Endothelial cell of umbilical vein (primary cell): ENCODE measurements at regions not wholly inside any gene's neighbourhood (a gene's known extent, or its start where the extent isn't known, plus 50 kb on each side); places are given as distances from the start of the nearest gene placed in this dataset.

Source experiments
- BruUV-seq: library from RNA; stranded (reverse); fragments of 400-500 nt; replicated peaks from 2 replicates; lab custom pipeline; 2021; lab: Mats Ljungman, UMichigan
- CTCF ChIA-PET: fragments of 300-600, 350-600 bp; sonication (Branson Sonifier 250); formaldehyde crosslinking; loops from one replicate; lab custom pipeline; 2021; ENCODE audit warnings: antibody characterized with exemption, inconsistent platforms; lab: Charles Lee
- POLR2A ChIA-PET: fragments of 300-600, 350-600 bp; sonication (Branson Sonifier 250); formaldehyde crosslinking; loops from one replicate; lab custom pipeline; 2021; ENCODE audit warnings: antibody characterized with exemption, inconsistent platforms; lab: Charles Lee
- DNase-seq: peaks from one replicate; pipeline ENCODE4 v3.0.0-alpha.2; 2011; ENCODE audit warnings: low read depth, low spot score
- FAIRE-seq: peaks from 2 replicates; lab custom pipeline; 2011; peaks lifted over from hg19 to GRCh38; lab: Jason Lieb, UNC
- H2AFZ ChIP-seq: 2 replicates; pipeline ENCODE4 v1.6.0; 2012; ENCODE audit warnings: low read depth, low read length, control low read depth, inconsistent platforms
- H3K27ac ChIP-seq: 2 replicates; pipeline ENCODE4 v1.5.1; 2011; ENCODE audit warnings: low read depth, mild to moderate bottlenecking, control low read depth, low read length, moderate library complexity; ENCODE audit not compliant: insufficient read depth
- H3K27me3 ChIP-seq, 2 experiments: 2 replicates each; pipeline versions ENCODE4 v1.6.0 to v1.6.1; 2011; ENCODE audit warnings: low read length in 2 of 2, mixed read lengths in 1 of 2; ENCODE audit not compliant: control insufficient read depth in 2 of 2, insufficient read depth in 2 of 2
- H3K36me3 ChIP-seq, 2 experiments: 2 replicates in 1 of 2; 3 replicates in 1 of 2; pipeline ENCODE4 v1.5.1; 2011; ENCODE audit warnings: low read length in 2 of 2, mild to moderate bottlenecking in 1 of 2, moderate library complexity in 1 of 2; ENCODE audit not compliant: control insufficient read depth in 2 of 2, insufficient read depth in 2 of 2; ENCODE audit errors: extremely low read depth in 1 of 2
- H3K4me1 ChIP-seq: 3 replicates; pipeline ENCODE4 v1.5.1; 2011; ENCODE audit warnings: mild to moderate bottlenecking, low read length; ENCODE audit not compliant: control insufficient read depth, insufficient read depth; ENCODE audit errors: extremely low read depth
- H3K4me2 ChIP-seq: 2 replicates; pipeline ENCODE4 v1.6.1; 2011; ENCODE audit warnings: low read length, control low read depth, mixed read lengths; ENCODE audit not compliant: insufficient read depth
- H3K4me3 ChIP-seq, 3 experiments: fragments of 200-600 bp in 1 of 3; sonication (generic), shearing (Covaris generic) in 1 of 3; replicated peaks in 1 of 3; 2 replicates each; pipeline ENCODE4 v1.5.1; 2011 to 2016; ENCODE audit warnings: control low read depth in 3 of 3, low read length in 3 of 3, mild to moderate bottlenecking in 2 of 3, inconsistent platforms in 1 of 3, low read depth in 1 of 3, moderate library complexity in 1 of 3; ENCODE audit not compliant: insufficient read depth in 1 of 3
- H3K79me2 ChIP-seq: 2 replicates; pipeline ENCODE4 v1.6.0; 2012; ENCODE audit warnings: low read length, inconsistent platforms; ENCODE audit not compliant: control insufficient read depth, insufficient read depth
- H3K9ac ChIP-seq: replicated peaks from 2 replicates; pipeline ENCODE3; 2011; ENCODE audit warnings: low read length, control low read depth; ENCODE audit not compliant: insufficient read depth; ENCODE audit errors: extremely low read depth
- H3K9me1 ChIP-seq: replicated peaks from 3 replicates; pipeline ENCODE4 v1.6.0; 2011; ENCODE audit warnings: mild to moderate bottlenecking, low read length; ENCODE audit not compliant: control insufficient read depth, insufficient read depth; ENCODE audit errors: extremely low read depth
- H3K9me3 ChIP-seq: replicated peaks from 2 replicates; pipeline ENCODE4 v1.5.1; 2012; ENCODE audit warnings: low read length, inconsistent platforms; ENCODE audit not compliant: control insufficient read depth, insufficient read depth
- H4K20me1 ChIP-seq: replicated peaks from 2 replicates; pipeline ENCODE3; 2011; ENCODE audit warnings: mild to moderate bottlenecking, low read length; ENCODE audit not compliant: control insufficient read depth, insufficient read depth; ENCODE audit errors: extremely low read depth
- EZH2 ChIP-seq: IDR thresholded peaks from 2 replicates; pipeline ENCODE4 v1.6.1; 2012; ENCODE audit warnings: borderline replicate concordance, low read depth, mild to moderate bottlenecking, moderate library complexity, low read length, inconsistent platforms; ENCODE audit not compliant: severe bottlenecking
- FOS ChIP-seq: IDR thresholded peaks from 2 replicates; pipeline ENCODE4 v1.6.1; 2011; ENCODE audit warnings: mild to moderate bottlenecking, low read length, moderate library complexity, borderline replicate concordance; ENCODE audit not compliant: insufficient read depth
- GATA2 ChIP-seq: IDR thresholded peaks from 2 replicates; pipeline ENCODE4 v1.7.0; 2011; ENCODE audit warnings: low read depth, mild to moderate bottlenecking, moderate library complexity, mixed read lengths, low read length; ENCODE audit not compliant: insufficient read length, insufficient read depth
- JUN ChIP-seq: IDR thresholded peaks from 2 replicates; pipeline ENCODE4 v1.6.1; 2011; ENCODE audit warnings: borderline replicate concordance, low read depth; ENCODE audit not compliant: insufficient read length, insufficient read depth
- MYC ChIP-seq: IDR thresholded peaks from one replicate; pipeline ENCODE4 v1.6.1; 2011; ENCODE audit warnings: mild to moderate bottlenecking, low read depth, low read length
- POLR2A ChIP-seq: IDR thresholded peaks from 2 replicates; pipeline ENCODE4 v1.6.1; 2012; ENCODE audit warnings: low read depth, mild to moderate bottlenecking, control low read depth, low read length
- POLR2AphosphoS5 ChIP-seq: IDR thresholded peaks from 2 replicates; pipeline ENCODE4 v1.6.1; 2012; ENCODE audit warnings: low read depth, mild to moderate bottlenecking, control low read depth, low read length, moderate library complexity; ENCODE audit not compliant: insufficient read depth
- dilution Hi-C: fragments of 300-500 bp; cut with MboI; formaldehyde crosslinking; loops from one replicate; pipeline ENCODE4 v1.15.0; 2019; ENCODE audit warnings: low sequenced_read_pairs; ENCODE audit not compliant: extremely low pct_ligation_motif_present
- intact Hi-C: fragments of 100-400 bp; cut with micrococcal nuclease; formaldehyde crosslinking; loops from one replicate; pipeline ENCODE4 v1.10.0; 2022
- TF ChIP-seq, protein P1 (sequence below), 2 donors: IDR thresholded peaks; 1 replicate in 1 of 2; 2 replicates in 1 of 2; pipeline ENCODE4 v1.5.1; 2011; ENCODE audit warnings: low read length in 2 of 2, mild to moderate bottlenecking in 2 of 2, moderate library complexity in 2 of 2, control low read depth in 1 of 2, inconsistent platforms in 1 of 2, low read depth in 1 of 2; ENCODE audit not compliant: insufficient read depth in 1 of 2; ENCODE audit errors: extremely low read depth in 1 of 2
- TF ChIP-seq, protein P2 (sequence below): IDR thresholded peaks from 2 replicates; pipeline ENCODE4 v1.6.1; 2011; ENCODE audit not compliant: insufficient read depth, insufficient read length

GRCh38 chr5:88325868-88326267, 57.2 kb upstream of the TMEM161B start:
- no peak overlapping the region for H3K27ac ChIP-seq
- H4K20me1 ChIP-seq = no peaks in the 10 kb centered on the region
- FAIRE-seq (no peak), DNase-seq (no peak)
- no TSS peak for BruUV-seq
- H3K9me3 ChIP-seq = no peaks in the 10 kb centered on the region
- intact Hi-C loops = no loop called here
- H2AFZ ChIP-seq = no peak overlapping the region
- no peaks in the 10 kb centered on the region for H3K27me3 ChIP-seq
- H3K36me3 ChIP-seq = no peaks in the 10 kb centered on the region
- POLR2A ChIA-PET = no interaction called here
- CTCF ChIA-PET = no interaction called here
- H3K4me2 ChIP-seq = no peak overlapping the region
- no peaks in the 10 kb centered on the region for H3K79me2 ChIP-seq
- H3K4me3 ChIP-seq = no peak overlapping the region
- no peaks in the 10 kb centered on the region for H3K4me1 ChIP-seq
- no peak overlapping the region for H3K9ac ChIP-seq
- TF ChIP-seq MYC (no peak), GATA2 (no peak), EZH2 (no peak), POLR2AphosphoS5 (no peak), JUN (no peak), FOS (no peak), POLR2A (no peak)
- TF ChIP-seq, protein P1, sequence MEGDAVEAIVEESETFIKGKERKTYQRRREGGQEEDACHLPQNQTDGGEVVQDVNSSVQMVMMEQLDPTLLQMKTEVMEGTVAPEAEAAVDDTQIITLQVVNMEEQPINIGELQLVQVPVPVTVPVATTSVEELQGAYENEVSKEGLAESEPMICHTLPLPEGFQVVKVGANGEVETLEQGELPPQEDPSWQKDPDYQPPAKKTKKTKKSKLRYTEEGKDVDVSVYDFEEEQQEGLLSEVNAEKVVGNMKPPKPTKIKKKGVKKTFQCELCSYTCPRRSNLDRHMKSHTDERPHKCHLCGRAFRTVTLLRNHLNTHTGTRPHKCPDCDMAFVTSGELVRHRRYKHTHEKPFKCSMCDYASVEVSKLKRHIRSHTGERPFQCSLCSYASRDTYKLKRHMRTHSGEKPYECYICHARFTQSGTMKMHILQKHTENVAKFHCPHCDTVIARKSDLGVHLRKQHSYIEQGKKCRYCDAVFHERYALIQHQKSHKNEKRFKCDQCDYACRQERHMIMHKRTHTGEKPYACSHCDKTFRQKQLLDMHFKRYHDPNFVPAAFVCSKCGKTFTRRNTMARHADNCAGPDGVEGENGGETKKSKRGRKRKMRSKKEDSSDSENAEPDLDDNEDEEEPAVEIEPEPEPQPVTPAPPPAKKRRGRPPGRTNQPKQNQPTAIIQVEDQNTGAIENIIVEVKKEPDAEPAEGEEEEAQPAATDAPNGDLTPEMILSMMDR (IDR thresholded peaks at IDR 0.05; ENCODE audit: extremely low read depth in 1 of 2, insufficient read depth in 1 of 2, low read depth in 1 of 2, low read length in 2 of 2) = no peak
- TF ChIP-seq, protein P2, sequence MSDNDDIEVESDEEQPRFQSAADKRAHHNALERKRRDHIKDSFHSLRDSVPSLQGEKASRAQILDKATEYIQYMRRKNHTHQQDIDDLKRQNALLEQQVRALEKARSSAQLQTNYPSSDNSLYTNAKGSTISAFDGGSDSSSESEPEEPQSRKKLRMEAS = no peak
- no peaks in the 10 kb centered on the region for H3K9me1 ChIP-seq
- dilution Hi-C loops = no loop called here
